Activated CD8-positive, alpha-beta memory T cell treated with anti-CD3 and anti-CD28 coated beads, Interleukin-2, amount 50 U/mL, for 1 hour (primary cell): ENCODE measurements at regions not wholly inside any gene's neighbourhood (a gene's known extent, or its start where the extent isn't known, plus 50 kb on each side); places are given as distances from the start of the nearest gene placed in this dataset.
A peak's percentile ranks its signal among the peaks of the same experiment; 100 is the strongest.

Experiments
- DNase-seq: peaks from one replicate; pipeline ENCODE4 v3.0.0-alpha.2; 2020; ENCODE audit errors: extremely low read depth

GRCh38 chrX:43504394-43504793 is 151.7 kb upstream of the MAOA start:
- no peak for DNase-seq

GRCh38 chrX:43505769-43506168 is 150.3 kb upstream of the MAOA start:
- no peak for DNase-seq

GRCh38 chrX:43508694-43509093 is 147.4 kb upstream of the MAOA start:
- DNase-seq = no peak

- no peak for DNase-seq
Observed at GRCh38 chrX:43510209-43510608, 145.9 kb upstream of the MAOA start.

- no peak for DNase-seq
Observed at GRCh38 chrX:43513085-43513484, 143.0 kb upstream of the MAOA start.

- DNase-seq = no peak
Observed at GRCh38 chrX:43514820-43515219, 141.3 kb upstream of the MAOA start.

- no peak for DNase-seq
Observed at GRCh38 chrX:43522582-43522981, 133.5 kb upstream of the MAOA start.

GRCh38 chrX:43525901-43526610 is 130.0 kb upstream of the MAOA start:
- DNase-seq = no peak

- no peak for DNase-seq
Observed at GRCh38 chrX:43526878-43527277, 129.2 kb upstream of the MAOA start.

- DNase-seq = no peak
Observed at GRCh38 chrX:43527801-43528200, 128.3 kb upstream of the MAOA start.

GRCh38 chrX:43530837-43531236 is 125.3 kb upstream of the MAOA start:
- DNase-seq = no peak

GRCh38 chrX:43540318-43540717 is 115.8 kb upstream of the MAOA start:
- DNase-seq = no peak

- no peak for DNase-seq
Observed at GRCh38 chrX:43551590-43551989, 104.5 kb upstream of the MAOA start.

GRCh38 chrX:43552156-43552555 is 103.9 kb upstream of the MAOA start:
- no peak for DNase-seq

- no peak for DNase-seq
Observed at GRCh38 chrX:43552703-43553102, 103.4 kb upstream of the MAOA start.

- no peak for DNase-seq
Observed at GRCh38 chrX:43553257-43553656, 102.8 kb upstream of the MAOA start.

- no peak for DNase-seq
Observed at GRCh38 chrX:43556207-43556606, 99.9 kb upstream of the MAOA start.

GRCh38 chrX:43557792-43558191 is 98.3 kb upstream of the MAOA start:
- DNase-seq = peak; percentile 12

GRCh38 chrX:43559644-43560043 is 96.5 kb upstream of the MAOA start:
- no peak for DNase-seq

- no peak for DNase-seq
Observed at GRCh38 chrX:43560247-43560946, 95.7 kb upstream of the MAOA start.

- no peak for DNase-seq
Observed at GRCh38 chrX:43562372-43562771, 93.7 kb upstream of the MAOA start.

- DNase-seq = no peak
Observed at GRCh38 chrX:43564953-43565352, 91.1 kb upstream of the MAOA start.

GRCh38 chrX:43566170-43566569 is 89.9 kb upstream of the MAOA start:
- no peak for DNase-seq
